GF-D8 (cell line): ENCODE measurements at regions not wholly inside any gene's neighbourhood (a gene's known extent, or its start where the extent isn't known, plus 50 kb on each side); places are given as distances from the start of the nearest gene placed in this dataset.

ENCODE experiments used
- DNase-seq: peaks from one replicate; lab custom pipeline; 2025; lab: John Stamatoyannopoulos, UW

- no peak for DNase-seq
These were observed 256.5 kb upstream of the NT5E start for GRCh38 chr6:85193339-85193738.

- no peak for DNase-seq
These were observed 257.3 kb upstream of the NT5E start for GRCh38 chr6:85192596-85192995.

GRCh38 chr6:85192186-85192585 is 257.7 kb upstream of the NT5E start:
- DNase-seq = no peak

GRCh38 chr6:85191656-85192055 is 258.2 kb upstream of the NT5E start:
- no peak for DNase-seq

- DNase-seq = no peak
These were observed 263.2 kb upstream of the NT5E start for GRCh38 chr6:85186546-85187175.

GRCh38 chr6:85185977-85186376 is 263.9 kb upstream of the NT5E start:
- DNase-seq = no peak

GRCh38 chr6:85183841-85184240 is 266.0 kb upstream of the NT5E start:
- no peak for DNase-seq

GRCh38 chr6:85172705-85173104 is 277.2 kb upstream of the NT5E start:
- DNase-seq = no peak

- DNase-seq = no peak
These were observed 277.7 kb upstream of the NT5E start for GRCh38 chr6:85172161-85172560.

GRCh38 chr6:85169189-85169588 is 280.7 kb upstream of the NT5E start:
- no peak for DNase-seq

- DNase-seq = no peak
These were observed 281.7 kb upstream of the NT5E start for GRCh38 chr6:85168146-85168545.

GRCh38 chr6:85166114-85166741 is 283.7 kb upstream of the NT5E start:
- no peak for DNase-seq

- no peak for DNase-seq
These were observed 286.5 kb upstream of the NT5E start for GRCh38 chr6:85163156-85164080.

- no peak for DNase-seq
These were observed 292.6 kb upstream of the NT5E start for GRCh38 chr6:85157311-85157710.

- DNase-seq = no peak
These were observed 306.2 kb upstream of the NT5E start for GRCh38 chr6:85143676-85144075.

GRCh38 chr6:85137865-85138264 is 312.0 kb upstream of the NT5E start:
- no peak for DNase-seq

GRCh38 chr6:85136310-85136709 is 313.6 kb upstream of the NT5E start:
- DNase-seq = no peak

GRCh38 chr6:85135376-85136094 is 314.3 kb upstream of the NT5E start:
- DNase-seq = no peak

- no peak for DNase-seq
These were observed 315.7 kb upstream of the NT5E start for GRCh38 chr6:85134172-85134571.

GRCh38 chr6:85132091-85132490 is 317.8 kb upstream of the NT5E start:
- DNase-seq = no peak

- no peak for DNase-seq
These were observed 319.1 kb upstream of the NT5E start for GRCh38 chr6:85130743-85131142.

- no peak for DNase-seq
These were observed 320.0 kb upstream of the NT5E start for GRCh38 chr6:85129881-85130280.
